Mesenchymal stem cell (in vitro differentiated cells and primary cell): ENCODE measurements at regions not wholly inside any gene's neighbourhood (a gene's known extent, or its start where the extent isn't known, plus 50 kb on each side); places are given as distances from the start of the nearest gene placed in this dataset.

Source experiments
- DNase-seq: peaks from one replicate; pipeline ENCODE4 v3.0.0-alpha.2; 2013
- H2AFZ ChIP-seq: one replicate; pipeline ENCODE4 v1.6.1; 2013; ENCODE audit warnings: low read depth, mild to moderate bottlenecking, control low read depth, inconsistent platforms, low read length, moderate library complexity
- H2AK5ac ChIP-seq: 2 replicates; pipeline ENCODE4 v1.6.1; 2013; ENCODE audit warnings: low read length, moderate library complexity, mild to moderate bottlenecking, inconsistent platforms; ENCODE audit not compliant: severe bottlenecking
- H2BK120ac ChIP-seq: one replicate; pipeline ENCODE4 v1.6.1; 2013; ENCODE audit warnings: low read depth, mild to moderate bottlenecking, inconsistent platforms, low read length, moderate library complexity
- H2BK12ac ChIP-seq, 2 experiments: one replicate each; pipeline ENCODE4 v1.6.1; 2013; ENCODE audit warnings: inconsistent platforms in 2 of 2, low read length in 2 of 2, mild to moderate bottlenecking in 2 of 2, moderate library complexity in 2 of 2, control low read depth in 1 of 2
- H2BK15ac ChIP-seq: one replicate; pipeline ENCODE4 v1.6.1; 2013; ENCODE audit warnings: mild to moderate bottlenecking, low read depth, inconsistent platforms; ENCODE audit not compliant: poor library complexity, severe bottlenecking
- H2BK5ac ChIP-seq: 2 replicates; pipeline ENCODE4 v1.6.1; 2013; ENCODE audit warnings: low read depth, mild to moderate bottlenecking, low read length, control low read depth, inconsistent platforms; ENCODE audit not compliant: poor library complexity, severe bottlenecking
- H3K14ac ChIP-seq, 2 experiments: one replicate each; pipeline ENCODE4 v1.6.1; 2013; ENCODE audit warnings: inconsistent platforms in 2 of 2, low read length in 2 of 2, control low read depth in 1 of 2, mild to moderate bottlenecking in 1 of 2, moderate library complexity in 1 of 2
- H3K18ac ChIP-seq, 2 experiments: one replicate each; pipeline ENCODE4 v1.6.1; 2013; ENCODE audit warnings: inconsistent platforms in 2 of 2, low read length in 2 of 2, control low read depth in 1 of 2, low read depth in 1 of 2, mild to moderate bottlenecking in 1 of 2
- H3K23ac ChIP-seq, 2 experiments: one replicate each; pipeline ENCODE4 v1.6.1; 2013; ENCODE audit warnings: inconsistent platforms in 2 of 2, low read length in 2 of 2, mild to moderate bottlenecking in 2 of 2, moderate library complexity in 2 of 2, control low read depth in 1 of 2
- H3K27ac ChIP-seq: 2 replicates; pipeline ENCODE4 v1.5.1; 2013; ENCODE audit warnings: mild to moderate bottlenecking, moderate library complexity, low read length, control low read depth, inconsistent platforms; ENCODE audit not compliant: poor library complexity, severe bottlenecking
- H3K27me3 ChIP-seq, 2 experiments: 2 replicates each; pipeline versions ENCODE4 v1.6.1 to v1.7.0; 2013; ENCODE audit warnings: low read length in 2 of 2, mild to moderate bottlenecking in 2 of 2, moderate library complexity in 2 of 2, control low read depth in 1 of 2, inconsistent platforms in 1 of 2; ENCODE audit not compliant: control insufficient read depth in 1 of 2, insufficient read depth in 1 of 2
- H3K36me3 ChIP-seq, 2 experiments: 2 replicates each; pipeline versions ENCODE4 v1.6.1 to v1.7.0; 2013; ENCODE audit warnings: low read length in 2 of 2, control low read depth in 1 of 2, inconsistent platforms in 1 of 2, low read depth in 1 of 2, mild to moderate bottlenecking in 1 of 2; ENCODE audit not compliant: insufficient read depth in 2 of 2, control insufficient read depth in 1 of 2
- H3K4ac ChIP-seq, 2 experiments: one replicate each; pipeline ENCODE4 v1.6.1; 2013; ENCODE audit warnings: inconsistent platforms in 2 of 2, low read length in 2 of 2, mild to moderate bottlenecking in 2 of 2, moderate library complexity in 2 of 2, control low read depth in 1 of 2, low read depth in 1 of 2
- H3K4me1 ChIP-seq: 2 replicates; pipeline ENCODE4 v1.6.1; 2013; ENCODE audit warnings: low read depth, low read length, control low read depth; ENCODE audit not compliant: control insufficient read depth, insufficient read depth
- H3K4me2 ChIP-seq: 2 replicates; pipeline ENCODE4 v1.6.1; 2013; ENCODE audit warnings: low read length, mild to moderate bottlenecking, inconsistent platforms; ENCODE audit not compliant: poor library complexity, severe bottlenecking
- H3K4me3 ChIP-seq, 2 experiments: 2 replicates each; pipeline versions ENCODE4 v1.5.1 to v1.7.0; 2013; ENCODE audit warnings: low read length in 2 of 2, mild to moderate bottlenecking in 2 of 2, control low read depth in 1 of 2, low read depth in 1 of 2; ENCODE audit not compliant: insufficient read depth in 1 of 2
- H3K79me1 ChIP-seq: replicated peaks from 2 replicates; pipeline ENCODE4 v1.6.1; 2013; ENCODE audit warnings: mild to moderate bottlenecking, control low read depth, low read length, inconsistent platforms; ENCODE audit not compliant: poor library complexity, severe bottlenecking
- H3K9ac ChIP-seq: 2 replicates; pipeline ENCODE4 v1.7.0; 2013; ENCODE audit warnings: mild to moderate bottlenecking, low read length, moderate library complexity
- H3K9me3 ChIP-seq: 2 replicates; pipeline ENCODE4 v1.7.0; 2013; ENCODE audit warnings: mild to moderate bottlenecking, low read length; ENCODE audit not compliant: control insufficient read depth
- H4K8ac ChIP-seq: one replicate; pipeline ENCODE4 v1.6.1; 2013; ENCODE audit warnings: inconsistent platforms, mild to moderate bottlenecking, low read length, moderate library complexity
- H4K91ac ChIP-seq: one replicate; pipeline ENCODE4 v1.6.1; 2013; ENCODE audit warnings: mild to moderate bottlenecking, low read length, inconsistent platforms
- WGBS: methylation state at CpG from one replicate; pipeline ENCODE4 v1.1.7; 2013; ENCODE audit warnings: mixed read lengths; 5-methylcytosine and 5-hydroxymethylcytosine counted together

- H3K14ac ChIP-seq = no peak overlapping the region
- H3K4me1 ChIP-seq = no peaks in the 10 kb centered on the region
- H2AK5ac ChIP-seq = no peak overlapping the region
- H4K8ac ChIP-seq = no peak overlapping the region
- no peak overlapping the region for H4K91ac ChIP-seq
- no peak overlapping the region for H2BK5ac ChIP-seq
- H3K9ac ChIP-seq = no peak overlapping the region
- H2BK15ac ChIP-seq = no peak overlapping the region
- H3K27me3 ChIP-seq = no peaks in the 10 kb centered on the region
- WGBS = no CpG with 5 or more reads among the region's 1 CpG
- H2AFZ ChIP-seq = no peak overlapping the region
- no peak overlapping the region for H3K18ac ChIP-seq
- H2BK12ac ChIP-seq = no peak overlapping the region
- no peaks in the 10 kb centered on the region for H3K79me1 ChIP-seq
- no peak for DNase-seq
- H3K23ac ChIP-seq = no peak overlapping the region
- H3K9me3 ChIP-seq = peaks cover 4% of the 10 kb centered on the region
- H3K36me3 ChIP-seq = no peaks in the 10 kb centered on the region
- H2BK120ac ChIP-seq = no peak overlapping the region
- no peak overlapping the region for H3K4me2 ChIP-seq
- H3K4me3 ChIP-seq = no peak overlapping the region
- no peak overlapping the region for H3K27ac ChIP-seq
- no peak overlapping the region for H3K4ac ChIP-seq
Measured at GRCh38 chr4:134567461-134567860, 365.9 kb upstream of the PABPC4L start.

GRCh38 chr4:134560728-134561127, 359.1 kb upstream of the PABPC4L start:
- WGBS = 90% methylated on average over 3 of the region's 3 CpGs
- H3K18ac ChIP-seq = no peak overlapping the region
- H3K4me3 ChIP-seq = no peak overlapping the region
- no peak overlapping the region for H2BK12ac ChIP-seq
- no peak overlapping the region for H3K9ac ChIP-seq
- H2BK120ac ChIP-seq = no peak overlapping the region
- no peak overlapping the region for H3K27ac ChIP-seq
- no peak for DNase-seq
- no peak overlapping the region for H3K23ac ChIP-seq
- H3K4ac ChIP-seq = no peak overlapping the region
- no peaks in the 10 kb centered on the region for H3K9me3 ChIP-seq
- H3K14ac ChIP-seq = no peak overlapping the region
- H3K27me3 ChIP-seq = no peaks in the 10 kb centered on the region
- H2BK5ac ChIP-seq = no peak overlapping the region
- H4K8ac ChIP-seq = no peak overlapping the region
- H3K79me1 ChIP-seq = no peaks in the 10 kb centered on the region
- no peaks in the 10 kb centered on the region for H3K36me3 ChIP-seq
- no peaks in the 10 kb centered on the region for H3K4me1 ChIP-seq
- H3K4me2 ChIP-seq = no peak overlapping the region
- H2AK5ac ChIP-seq = no peak overlapping the region
- no peak overlapping the region for H4K91ac ChIP-seq
- no peak overlapping the region for H2BK15ac ChIP-seq
- H2AFZ ChIP-seq = no peak overlapping the region

- Histone ChIP-seq H2AK5ac (no peak overlapping the region), H3K4me1 (no peaks in the 10 kb centered on the region), H3K9me3 (peaks cover 36% of the 10 kb centered on the region), H3K27ac (no peak overlapping the region), H3K4me3 (no peak overlapping the region), H3K36me3 (no peaks in the 10 kb centered on the region), H4K8ac (no peak overlapping the region), H3K4ac (no peak overlapping the region), H2BK5ac (no peak overlapping the region), H3K23ac (no peak overlapping the region), H3K79me1 (no peaks in the 10 kb centered on the region), H2AFZ (no peak overlapping the region), H3K4me2 (no peak overlapping the region), H2BK12ac (no peak overlapping the region), H2BK120ac (no peak overlapping the region), H2BK15ac (no peak overlapping the region), H3K9ac (no peak overlapping the region), H3K27me3 (no peaks in the 10 kb centered on the region), H3K14ac (no peak overlapping the region), H4K91ac (no peak overlapping the region), H3K18ac (no peak overlapping the region)
- WGBS = 64% methylated on average over 1 of the region's 1 CpG
- no peak for DNase-seq
Measured at GRCh38 chr4:134552063-134552462, 350.5 kb upstream of the PABPC4L start.

- Histone ChIP-seq H3K9me3 (peaks cover 39% of the 10 kb centered on the region), H3K27ac (no peak overlapping the region), H3K36me3 (no peaks in the 10 kb centered on the region), H3K4me2 (no peak overlapping the region), H3K9ac (no peak overlapping the region), H2BK12ac (no peak overlapping the region), H4K91ac (no peak overlapping the region), H3K27me3 (no peaks in the 10 kb centered on the region), H2AFZ (no peak overlapping the region), H3K18ac (no peak overlapping the region), H3K4me1 (no peaks in the 10 kb centered on the region), H2BK15ac (no peak overlapping the region), H2AK5ac (no peak overlapping the region), H4K8ac (no peak overlapping the region), H3K4ac (no peak overlapping the region), H2BK5ac (no peak overlapping the region), H3K4me3 (no peak overlapping the region), H2BK120ac (no peak overlapping the region), H3K23ac (no peak overlapping the region), H3K14ac (no peak overlapping the region), H3K79me1 (no peaks in the 10 kb centered on the region)
- no peak for DNase-seq
- WGBS = 59% methylated on average over 2 of the region's 2 CpGs
Measured at GRCh38 chr4:134551348-134551747, 349.8 kb upstream of the PABPC4L start.
